Ascending aorta (tissue), 2 donors: ENCODE measurements at regions not wholly inside any gene's neighbourhood (a gene's known extent, or its start where the extent isn't known, plus 50 kb on each side); places are given as distances from the start of the nearest gene placed in this dataset.
A peak's percentile ranks its signal among the peaks of the same experiment; 100 is the strongest.

Source experiments
- DNase-seq, 2 donors: peaks; one replicate each; pipeline ENCODE4 v3.0.0-alpha.2; 2019; ENCODE audit warnings: low spot score in 2 of 2
- H3K27ac ChIP-seq, 2 donors: fragments of 200-600 bp; sonication (generic); one replicate each; pipeline ENCODE4 v1.5.1; 2016 to 2017; ENCODE audit warnings: mild to moderate bottlenecking in 1 of 2
- H3K27me3 ChIP-seq: fragments of 200-600 bp; sonication (generic); one replicate; pipeline ENCODE4 v1.5.1; 2017
- H3K36me3 ChIP-seq, 2 donors: fragments of 200-600 bp; sonication (generic); one replicate each; pipeline ENCODE4 v1.5.1; 2016
- H3K4me1 ChIP-seq, 2 donors: fragments of 200-600 bp; sonication (generic); one replicate each; pipeline ENCODE4 v1.5.1; 2016 to 2017; ENCODE audit warnings: mild to moderate bottlenecking in 1 of 2
- H3K4me3 ChIP-seq, 2 donors: fragments of 200-600 bp; sonication (generic); one replicate each; pipeline ENCODE4 v1.5.1; 2016 to 2017; ENCODE audit warnings: mild to moderate bottlenecking in 1 of 2
- H3K9me3 ChIP-seq, 2 donors: fragments of 200-600 bp; sonication (generic); one replicate each; pipeline ENCODE4 v1.5.1; 2016
- CTCF ChIP-seq, 3 experiments: fragments of 200-600 bp in 2 of 3; fragments of 450-650 bp in 1 of 3; sonication (generic) in 2 of 3; IDR thresholded peaks; one replicate each; pipeline ENCODE4 v1.5.1; 2016 to 2019; ENCODE audit warnings: antibody characterized with exemption in 3 of 3, mild to moderate bottlenecking in 1 of 3, moderate library complexity in 1 of 3
- intact Hi-C: fragments of 100-400 bp; cut with DNase I; formaldehyde crosslinking; loops from one replicate; pipeline ENCODE4 v1.15.1; 2023

- TF ChIP-seq CTCF (IDR thresholded peaks at IDR 0.05): no peak
- intact Hi-C loops: no loop called here
Observed at GRCh38 chr7:42858570-42858969, 53.3 kb downstream of the C7orf25 start.

GRCh38 chr7:42856605-42856987 lies 55.3 kb downstream of the C7orf25 start:
- no peak for TF ChIP-seq CTCF (IDR thresholded peaks at IDR 0.05)
- intact Hi-C loops: no loop called here
- Histone ChIP-seq H3K36me3 (no peaks in the 10 kb centered on the region), H3K27ac (no peak overlapping the region), H3K27me3 (no peaks in the 10 kb centered on the region), H3K9me3 (no peaks in the 10 kb centered on the region), H3K4me3 (peak overlapping the region; percentile 41 to 60), H3K4me1 (no peaks in the 10 kb centered on the region)
- no peak for DNase-seq

More at GRCh38 chr7:42858570-42858969, 53.3 kb downstream of the C7orf25 start:
- Histone ChIP-seq H3K4me1 (no peaks in the 10 kb centered on the region), H3K27me3 (no peaks in the 10 kb centered on the region), H3K36me3 (no peaks in the 10 kb centered on the region), H3K4me3 (no peak overlapping the region), H3K27ac (no peak overlapping the region), H3K9me3 (peaks cover 0 to 7% of the 10 kb centered on the region in 2 donors)
- no peak for DNase-seq

- Histone ChIP-seq H3K4me1 (no peaks in the 10 kb centered on the region), H3K36me3 (no peaks in the 10 kb centered on the region), H3K4me3 (no peak overlapping the region), H3K9me3 (no peaks in the 10 kb centered on the region), H3K27me3 (no peaks in the 10 kb centered on the region), H3K27ac (no peak overlapping the region)
- no peak for TF ChIP-seq CTCF (IDR thresholded peaks at IDR 0.05)
- no peak for DNase-seq
- intact Hi-C loops: no loop called here
Observed at GRCh38 chr7:42854571-42855118, 57.2 kb downstream of the C7orf25 start.

- Histone ChIP-seq H3K36me3 (no peaks in the 10 kb centered on the region), H3K4me3 (no peak overlapping the region), H3K27ac (no peak overlapping the region), H3K4me1 (no peaks in the 10 kb centered on the region), H3K9me3 (no peaks in the 10 kb centered on the region), H3K27me3 (no peaks in the 10 kb centered on the region)
- TF ChIP-seq CTCF (IDR thresholded peaks at IDR 0.05): no peak
- no peak for DNase-seq
- intact Hi-C loops: no loop called here
Observed at GRCh38 chr7:42852531-42852930, 59.3 kb downstream of the C7orf25 start.

- no peak for DNase-seq
- Histone ChIP-seq H3K9me3 (no peaks in the 10 kb centered on the region), H3K4me3 (no peak overlapping the region), H3K4me1 (no peaks in the 10 kb centered on the region), H3K36me3 (no peaks in the 10 kb centered on the region), H3K27ac (no peak overlapping the region), H3K27me3 (no peaks in the 10 kb centered on the region)
- intact Hi-C loops: loop anchor here (5.0 kb wide), 1 partner anchor 866 kb away; no protein-coding TSS in a partner anchor
- peak; percentile 28 to 58 (median 37) for TF ChIP-seq CTCF (IDR thresholded peaks at IDR 0.05)
Observed at GRCh38 chr7:42843205-42843800, 68.6 kb downstream of the C7orf25 start.
